ENCODE measurements at regions not wholly inside any gene's neighbourhood (a gene's known extent, or its start where the extent isn't known, plus 50 kb on each side); places are given as distances from the start of the nearest gene placed in this dataset.

GRCh38 chr10:36168777-36169176 lies 526.7 kb upstream of the FZD8 start:
- no peaks in the 10 kb centered on the region for H3K9me3 ChIP-seq
- DNase-seq (no peak), ATAC-seq (no peak)
- intact Hi-C loops (cut with DNase I, micrococcal nuclease), result no loop called here
- H3K4me3 ChIP-seq, result no peak overlapping the region
- H3K36me3 ChIP-seq (ENCODE audit: low read depth), result no peaks in the 10 kb centered on the region
- H3K4me1 ChIP-seq (ENCODE audit: low read depth), result no peaks in the 10 kb centered on the region
- TF ChIP-seq CTCF (IDR thresholded peaks at IDR 0.05), result no peak

DNA sequence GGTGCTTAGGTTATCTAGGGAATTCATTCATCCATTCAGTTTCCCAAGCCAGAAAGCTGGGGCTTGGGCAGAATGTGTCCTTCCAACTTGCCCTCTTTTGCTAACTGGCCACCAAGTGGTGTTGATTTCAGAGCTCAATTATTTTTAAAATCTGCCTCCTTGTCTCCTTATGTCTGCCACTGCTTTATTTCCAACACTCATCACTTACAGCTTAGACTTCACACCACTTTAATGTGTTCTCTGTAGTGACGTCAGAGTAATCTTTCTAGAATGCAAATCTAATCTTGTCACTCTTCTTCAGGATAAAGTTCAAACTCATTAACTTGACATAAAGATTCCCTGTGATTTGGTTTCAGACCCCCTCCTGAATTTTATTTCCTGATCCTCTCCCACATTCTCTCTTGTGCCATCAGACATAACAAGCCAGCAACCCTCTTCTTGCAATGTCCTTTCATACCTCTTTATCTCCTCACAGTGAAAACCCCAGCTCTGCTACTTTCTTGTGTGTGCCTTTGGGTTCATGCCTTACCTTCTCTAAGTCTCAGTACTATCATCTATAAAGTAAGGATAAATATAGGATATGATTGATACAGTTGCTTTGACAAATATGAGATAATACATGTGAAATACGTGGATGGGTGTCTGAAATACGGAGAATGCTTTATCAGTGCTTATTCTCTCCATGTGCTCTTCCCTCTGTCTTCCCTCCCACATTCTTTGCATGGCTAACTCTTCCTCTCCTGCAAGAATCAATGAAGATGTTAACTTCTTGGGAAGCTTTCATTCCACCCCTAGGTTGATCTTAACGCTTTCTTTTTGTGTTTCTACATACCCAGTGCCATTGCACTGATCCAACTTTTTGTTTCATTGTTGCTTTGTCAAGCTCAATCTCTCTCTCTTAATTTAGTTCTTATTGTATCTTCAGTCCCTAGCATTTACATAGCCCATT lies 522.7 kb upstream of the FZD8 start:
- DNase-seq (no peak), ATAC-seq (no peak)
- Histone ChIP-seq H3K9me3 (peaks cover 3% of the 10 kb centered on the region), H3K36me3 (ENCODE audit: low read depth) (no peaks in the 10 kb centered on the region), H3K4me3 (no peak overlapping the region), H3K4me1 (ENCODE audit: low read depth) (no peaks in the 10 kb centered on the region)
- no peak for TF ChIP-seq CTCF (IDR thresholded peaks at IDR 0.05)
- intact Hi-C loops (cut with DNase I, micrococcal nuclease), result no loop called here

DNA sequence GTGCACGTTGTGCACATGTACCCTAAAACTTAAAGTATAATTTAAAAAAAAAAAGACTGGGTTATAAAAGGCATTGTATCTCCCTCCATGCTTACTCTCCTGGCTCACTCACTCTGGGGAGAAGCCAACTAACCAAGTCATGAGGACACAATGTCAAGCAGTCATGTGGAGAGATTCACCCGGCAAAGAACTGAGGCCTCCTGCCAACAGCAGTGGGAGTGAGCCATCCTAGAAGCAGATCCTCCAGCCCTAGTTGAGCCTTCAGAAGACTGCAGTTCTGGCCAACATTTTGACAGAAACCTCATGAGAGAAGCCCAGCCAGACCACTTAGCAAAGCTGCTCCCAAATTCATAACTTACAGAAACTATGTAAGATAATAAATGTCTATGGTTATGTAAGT lies 521.7 kb upstream of the FZD8 start:
- Histone ChIP-seq H3K9me3 (peaks cover 3% of the 10 kb centered on the region), H3K4me1 (ENCODE audit: low read depth) (no peaks in the 10 kb centered on the region), H3K4me3 (no peak overlapping the region), H3K36me3 (ENCODE audit: low read depth) (no peaks in the 10 kb centered on the region)
- intact Hi-C loops (cut with DNase I, micrococcal nuclease), result no loop called here
- ATAC-seq (no peak), DNase-seq (no peak)
- no peak for TF ChIP-seq CTCF (IDR thresholded peaks at IDR 0.05)

DNA sequence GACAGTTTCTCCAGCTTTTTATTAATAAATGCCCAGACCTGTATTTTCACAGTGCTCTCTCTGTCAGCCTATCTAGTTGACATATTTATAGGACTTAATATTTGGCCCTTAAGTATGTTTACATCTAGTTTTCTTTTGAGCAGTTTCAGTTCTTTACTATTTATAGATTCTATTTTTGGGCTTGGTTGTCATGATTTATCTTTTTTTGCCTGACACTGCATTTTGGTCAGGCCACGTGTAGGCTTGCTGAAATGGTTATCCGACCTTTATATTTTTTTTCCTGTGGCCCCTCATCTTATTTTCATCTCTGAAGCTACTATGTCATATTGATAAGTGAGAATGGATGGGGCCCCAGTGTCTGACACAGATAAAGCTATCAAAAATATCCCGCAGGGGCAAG lies 515.4 kb upstream of the FZD8 start:
- no peak for TF ChIP-seq CTCF (IDR thresholded peaks at IDR 0.05)
- ATAC-seq (no peak), DNase-seq (no peak)
- Histone ChIP-seq H3K36me3 (ENCODE audit: low read depth) (no peaks in the 10 kb centered on the region), H3K4me3 (no peak overlapping the region), H3K4me1 (ENCODE audit: low read depth) (no peaks in the 10 kb centered on the region), H3K9me3 (peaks cover 3% of the 10 kb centered on the region)
- intact Hi-C loops (cut with DNase I, micrococcal nuclease), result no loop called here

DNA sequence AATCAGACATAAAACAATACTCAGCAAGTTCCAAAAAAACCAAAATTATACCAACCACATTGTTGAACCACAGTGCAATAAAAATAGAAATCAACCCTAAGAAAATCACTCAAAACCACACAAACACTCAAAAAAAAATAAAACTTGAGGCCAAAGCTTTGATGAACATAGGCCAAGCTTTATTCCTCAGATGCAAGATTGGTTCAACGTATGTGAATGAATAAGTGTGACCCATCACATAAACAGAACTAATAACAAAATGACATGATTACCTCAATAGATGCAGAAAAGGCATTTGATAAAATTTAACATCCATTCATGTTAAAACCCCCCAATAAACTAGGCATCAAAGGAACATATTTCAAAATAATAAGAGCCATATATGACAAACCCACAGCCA lies 506.1 kb upstream of the FZD8 start:
- H3K36me3 ChIP-seq (ENCODE audit: low read depth), result no peaks in the 10 kb centered on the region
- no peak for ATAC-seq
- H3K4me1 ChIP-seq (ENCODE audit: low read depth), result no peaks in the 10 kb centered on the region
- TF ChIP-seq CTCF (IDR thresholded peaks at IDR 0.05), result no peak
- peaks cover 16% of the 10 kb centered on the region for H3K9me3 ChIP-seq
- no peak overlapping the region for H3K4me3 ChIP-seq
- intact Hi-C loops (cut with DNase I, micrococcal nuclease), result no loop called here
- no peak for DNase-seq
